Right lung (tissue), 2 donors: ENCODE measurements at regions not wholly inside any gene's neighbourhood (a gene's known extent, or its start where the extent isn't known, plus 50 kb on each side); places are given as distances from the start of the nearest gene placed in this dataset.

Experiments used
- DNase-seq, 2 donors: peaks; one replicate each; pipeline ENCODE4 v3.0.0-alpha.2; 2013

GRCh38 chr14:26128931-26129671, 468.7 kb downstream of the NOVA1 start:
- peak; percentile 13 to 18 for DNase-seq

- no peak for DNase-seq
These were observed 472.9 kb downstream of the NOVA1 start for GRCh38 chr14:26124896-26125438.

DNA sequence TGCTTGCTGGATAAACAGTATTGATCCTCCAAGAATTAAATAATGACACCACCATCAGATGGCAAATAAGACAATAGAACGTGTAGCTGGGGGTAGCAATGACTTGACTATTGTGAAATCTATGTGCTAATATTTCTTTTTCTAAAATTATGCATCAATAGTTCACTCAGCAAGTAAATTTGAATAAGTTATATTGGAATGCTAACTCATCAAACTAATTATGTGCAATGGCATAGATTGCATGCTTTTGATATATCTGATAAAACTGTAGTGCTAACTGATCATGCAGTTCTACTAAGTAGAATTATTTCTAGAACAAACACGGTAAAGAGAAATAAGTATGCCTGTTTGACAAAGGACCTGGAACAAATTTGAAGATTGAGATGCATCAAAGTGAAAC, 474.4 kb downstream of the NOVA1 start:
- DNase-seq, result no peak

DNA sequence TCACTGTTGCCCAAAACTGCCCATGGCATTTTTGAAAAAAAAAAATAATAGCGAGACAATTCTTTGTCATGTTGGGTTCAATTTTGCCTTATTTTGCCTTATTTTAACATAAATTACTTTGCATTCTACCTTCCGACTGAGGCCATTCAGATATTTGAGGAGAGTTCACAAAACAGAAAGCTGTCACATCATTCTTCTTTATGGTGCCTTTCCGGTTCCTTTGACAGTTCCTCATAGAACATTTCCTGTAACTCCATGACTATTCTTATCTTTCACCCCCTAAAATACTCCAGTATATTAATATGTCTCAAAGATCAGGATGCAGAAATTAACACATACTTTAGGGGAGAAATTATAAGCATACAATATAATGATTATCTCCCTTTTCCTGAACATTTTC, 476.7 kb downstream of the NOVA1 start:
- no peak for DNase-seq

DNA sequence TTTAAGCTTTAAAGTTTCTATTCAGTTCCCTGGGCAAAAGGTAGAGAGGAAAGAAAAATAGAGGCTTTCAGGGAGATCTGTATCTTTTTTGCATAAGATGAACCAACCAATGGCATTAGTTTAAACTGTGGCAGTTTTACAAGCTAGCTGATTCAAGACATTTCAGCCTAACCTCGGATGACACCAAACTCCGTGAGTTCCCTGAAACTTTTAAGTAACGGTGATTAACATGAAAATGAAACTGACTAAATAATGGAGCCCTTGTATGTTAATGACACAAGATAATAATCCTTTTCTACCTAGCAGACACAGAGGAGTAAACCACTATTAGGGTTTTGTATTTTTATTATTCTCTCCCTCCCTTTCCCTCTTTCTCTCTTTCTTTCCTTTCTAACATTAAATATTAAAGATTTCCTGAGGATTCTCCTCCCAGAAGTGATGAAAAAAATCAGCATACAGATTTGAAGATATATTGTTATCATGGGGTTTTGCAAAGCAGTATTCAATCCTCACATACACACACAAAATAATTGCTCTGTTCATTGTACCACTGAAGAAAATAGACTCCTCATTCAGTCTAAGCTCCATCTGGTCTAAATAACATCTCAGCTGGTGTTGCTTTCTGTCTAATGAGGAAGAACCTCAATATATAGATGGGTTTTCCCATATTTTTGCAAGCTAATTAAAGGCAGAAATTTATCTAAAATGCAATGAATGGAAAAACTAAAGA, 483.8 kb downstream of the NOVA1 start:
- DNase-seq, result no peak

DNA sequence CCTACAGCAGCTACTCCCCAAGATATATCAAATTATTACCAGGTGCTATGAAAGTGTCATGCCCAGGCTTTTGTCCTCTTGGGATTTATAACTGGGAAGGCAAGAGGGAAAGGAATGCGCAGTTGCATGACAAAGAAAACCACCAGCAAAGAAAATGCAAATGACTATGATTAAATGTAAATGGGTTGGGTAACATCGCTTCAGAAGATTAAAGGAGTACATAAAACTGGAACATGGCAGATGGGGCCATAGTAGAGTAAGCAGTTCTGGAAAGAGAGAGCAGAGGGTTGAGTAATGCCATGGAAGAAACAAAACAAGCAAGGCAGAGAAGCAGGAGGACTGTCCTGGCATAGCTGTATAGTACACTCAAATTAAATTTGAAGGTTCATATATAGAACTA, 493.1 kb downstream of the NOVA1 start:
- no peak for DNase-seq

- no peak for DNase-seq
These were observed 500.0 kb downstream of the NOVA1 start for GRCh38 chr14:26097852-26098251.

GRCh38 chr14:26088275-26088674, 509.6 kb downstream of the NOVA1 start:
- DNase-seq, result no peak

- no peak for DNase-seq
These were observed 516.8 kb downstream of the NOVA1 start for GRCh38 chr14:26081043-26081442.

- no peak for DNase-seq
These were observed 519.3 kb downstream of the NOVA1 start for GRCh38 chr14:26078561-26078960.

- no peak for DNase-seq
These were observed 522.9 kb downstream of the NOVA1 start for GRCh38 chr14:26074892-26075291.

- no peak for DNase-seq
These were observed 527.4 kb downstream of the NOVA1 start for GRCh38 chr14:26070443-26070842.

- no peak for DNase-seq
These were observed 529.9 kb downstream of the NOVA1 start for GRCh38 chr14:26067786-26068459.

DNA sequence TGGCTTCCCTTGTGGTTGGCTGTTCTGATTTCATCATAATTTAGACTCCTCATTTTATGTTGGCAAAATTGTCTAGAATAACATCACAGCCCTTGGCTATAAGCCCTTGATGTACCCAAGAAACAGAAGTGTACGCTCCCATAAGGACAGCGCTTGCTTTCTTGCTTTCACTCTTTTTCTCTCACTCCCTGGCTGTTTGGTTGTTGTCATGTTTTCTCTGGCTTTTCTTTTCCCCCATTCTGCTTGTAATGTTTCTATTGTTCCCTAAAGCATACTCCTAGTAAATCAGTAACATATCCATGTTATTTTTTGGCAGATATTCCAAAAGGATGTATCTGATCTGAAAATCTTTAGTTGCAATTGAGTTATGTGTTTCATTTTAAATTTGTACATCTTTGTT, 530.5 kb downstream of the NOVA1 start:
- no peak for DNase-seq

DNA sequence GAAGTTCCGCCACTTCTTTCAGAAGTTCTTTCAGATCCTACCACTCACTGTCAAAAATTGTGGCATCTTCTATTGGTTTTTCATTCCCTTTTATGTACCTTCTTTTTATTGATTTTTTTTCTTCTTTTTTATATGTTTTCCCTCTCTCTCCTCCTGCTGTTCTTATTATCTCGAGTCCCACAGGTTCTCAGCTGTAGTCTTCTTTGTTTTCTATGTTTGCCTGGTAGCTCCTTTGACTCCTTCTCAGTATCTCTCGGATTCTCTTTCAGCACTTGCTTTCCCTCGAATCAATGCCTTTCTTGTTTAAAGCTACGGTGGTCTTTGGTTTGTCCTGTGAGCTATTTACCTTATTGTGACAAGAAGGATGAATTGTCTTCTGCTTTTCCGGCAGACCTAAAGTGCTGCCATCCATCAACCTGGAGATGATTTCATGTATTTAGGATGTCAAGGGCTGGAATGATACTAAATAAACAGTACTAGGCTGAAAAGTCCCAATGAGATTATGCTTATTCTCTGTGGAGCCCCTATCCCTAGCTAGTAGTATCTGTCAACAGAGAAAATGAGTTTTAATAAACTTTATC, 541.7 kb downstream of the NOVA1 start:
- no peak for DNase-seq

- no peak for DNase-seq
These were observed 565.5 kb downstream of the NOVA1 start for GRCh38 chr14:26032348-26032747.

- no peak for DNase-seq
These were observed 571.4 kb downstream of the NOVA1 start for GRCh38 chr14:26026384-26026783.

GRCh38 chr14:26023967-26024366, 573.9 kb downstream of the NOVA1 start:
- no peak for DNase-seq

DNA sequence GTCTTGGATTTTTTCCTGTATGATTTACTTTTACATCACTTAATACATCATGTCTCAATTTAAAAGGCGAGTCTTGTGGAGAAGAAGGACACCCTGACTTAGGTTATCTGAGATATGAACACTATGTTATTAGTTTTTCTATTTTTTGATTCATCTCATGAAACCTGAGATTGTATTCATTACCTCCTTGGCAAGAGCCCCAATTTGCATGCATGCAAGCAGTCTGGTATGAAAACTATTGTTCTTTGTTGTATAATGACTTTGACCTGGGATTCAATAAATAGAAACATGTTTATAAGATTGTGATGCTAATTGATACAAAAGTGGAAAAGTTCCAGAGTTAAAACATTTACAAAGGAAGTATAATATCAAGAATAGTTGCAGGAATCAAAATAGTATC, 576.1 kb downstream of the NOVA1 start:
- DNase-seq, result no peak

GRCh38 chr14:26017270-26017669, 580.6 kb downstream of the NOVA1 start:
- DNase-seq, result no peak

DNA sequence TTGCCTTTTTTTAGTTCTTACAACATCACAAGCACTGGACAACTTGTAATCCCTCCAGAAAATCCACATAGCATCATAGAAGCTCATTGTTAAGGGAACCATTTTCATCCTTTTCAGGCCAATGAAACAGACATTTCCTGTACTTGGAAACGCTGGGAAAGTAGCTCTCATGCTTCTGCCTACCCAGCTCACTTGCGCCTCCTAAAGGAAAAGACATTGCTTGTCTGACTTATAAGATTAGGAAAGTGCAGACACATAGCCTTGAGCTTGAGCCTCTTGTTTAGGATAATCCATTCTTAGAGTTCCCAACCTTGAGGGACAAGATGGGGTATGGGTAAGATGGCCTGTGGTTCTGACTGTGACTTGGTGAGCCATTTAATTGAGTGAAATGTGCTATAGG, 589.5 kb downstream of the NOVA1 start:
- DNase-seq, result no peak

- no peak for DNase-seq
These were observed 593.5 kb downstream of the NOVA1 start for GRCh38 chr14:26004342-26004741.
